MM.1S (cell line): ENCODE measurements at regions not wholly inside any gene's neighbourhood (a gene's known extent, or its start where the extent isn't known, plus 50 kb on each side); places are given as distances from the start of the nearest gene placed in this dataset.

Source experiments
- CTCF ChIP-seq: fragments of 300-600 bp; sonication (generic); IDR thresholded peaks from 2 replicates; pipeline ENCODE4 v1.5.1; 2016; ENCODE audit warnings: antibody characterized with exemption, low read length, mixed read lengths
- EZH2 ChIP-seq: fragments of 300-600 bp; sonication (generic); optimal IDR thresholded peaks from 2 replicates; pipeline ENCODE3; 2017; ENCODE audit warnings: low read depth, mild to moderate bottlenecking, antibody characterized with exemption, low read length, mixed read lengths
- EZH2phosphoT487 ChIP-seq: fragments of 300-600 bp; sonication (generic); IDR thresholded peaks from 2 replicates; pipeline ENCODE4 v1.6.1; 2018; ENCODE audit warnings: antibody characterized with exemption, low read length

- TF ChIP-seq CTCF (no peak), EZH2phosphoT487 (no peak), EZH2 (no peak)
Measured at GRCh38 chr1:118243269-118243668, 58.2 kb upstream of the SPAG17 start.
